HG03025 (cell line): ENCODE measurements at regions not wholly inside any gene's neighbourhood (a gene's known extent, or its start where the extent isn't known, plus 50 kb on each side); places are given as distances from the start of the nearest gene placed in this dataset.
"Not testable (repeated sequence)": the region's sequence is repeated elsewhere in the genome, so short reads cannot be mapped to it uniquely, and the experiment has no call there.

ENCODE experiments used
- ATAC-seq: cut with Tn5 transposase; IDR thresholded peaks from one replicate; pipeline ENCODE4 v1.9.1; 2021; ENCODE audit warnings: mild to moderate bottlenecking, moderate library complexity; ENCODE audit not compliant: unreplicated experiment, low FRiP score

GRCh38 chr3:72276806-72277205, 491.9 kb upstream of the PROK2 start:
- ATAC-seq = no peak

- no peak for ATAC-seq
Observed at GRCh38 chr3:72275331-72275751, 490.4 kb upstream of the PROK2 start.

GRCh38 chr3:72274493-72275330, 489.8 kb upstream of the PROK2 start:
- no peak for ATAC-seq

- ATAC-seq = no peak
Observed at GRCh38 chr3:72273615-72274014, 488.7 kb upstream of the PROK2 start.

GRCh38 chr3:72272356-72272755, 487.4 kb upstream of the PROK2 start:
- ATAC-seq = no peak

GRCh38 chr3:72271923-72272322, 487.0 kb upstream of the PROK2 start:
- ATAC-seq = no peak

GRCh38 chr3:72271216-72271615, 486.3 kb upstream of the PROK2 start:
- ATAC-seq = no peak

- ATAC-seq = no peak
Observed at GRCh38 chr3:72270730-72271129, 485.8 kb upstream of the PROK2 start.

- ATAC-seq = no peak
Observed at GRCh38 chr3:72270072-72270681, 485.2 kb upstream of the PROK2 start.

- no peak for ATAC-seq
Observed at GRCh38 chr3:72269475-72269874, 484.5 kb upstream of the PROK2 start.

GRCh38 chr3:72266921-72267524, 482.1 kb upstream of the PROK2 start:
- ATAC-seq = not testable (repeated sequence)

GRCh38 chr3:72266016-72266370, 481.0 kb upstream of the PROK2 start:
- ATAC-seq = no peak

- no peak for ATAC-seq
Observed at GRCh38 chr3:72265256-72266015, 480.5 kb upstream of the PROK2 start.

- ATAC-seq = no peak
Observed at GRCh38 chr3:72263223-72263990, 478.5 kb upstream of the PROK2 start.

- ATAC-seq = no peak
Observed at GRCh38 chr3:72262736-72263135, 477.8 kb upstream of the PROK2 start.

GRCh38 chr3:72261566-72262564, 476.9 kb upstream of the PROK2 start:
- no peak for ATAC-seq

GRCh38 chr3:72260588-72260910, 475.6 kb upstream of the PROK2 start:
- no peak for ATAC-seq

- no peak for ATAC-seq
Observed at GRCh38 chr3:72259755-72260587, 475.0 kb upstream of the PROK2 start.
